MM.1S (cell line): ENCODE measurements at regions not wholly inside any gene's neighbourhood (a gene's known extent, or its start where the extent isn't known, plus 50 kb on each side); places are given as distances from the start of the nearest gene placed in this dataset.

Experiments
- CTCF ChIP-seq: fragments of 300-600 bp; sonication (generic); IDR thresholded peaks from 2 replicates; pipeline ENCODE4 v1.5.1; 2016; ENCODE audit warnings: antibody characterized with exemption, low read length, mixed read lengths
- EZH2phosphoT487 ChIP-seq: fragments of 300-600 bp; sonication (generic); IDR thresholded peaks from 2 replicates; pipeline ENCODE4 v1.6.1; 2018; ENCODE audit warnings: antibody characterized with exemption, low read length

GRCh38 chr12:126361804-126362203, 1296.6 kb downstream of the AACS start:
- TF ChIP-seq EZH2phosphoT487 (no peak), CTCF (no peak)
